ENCODE measurements at regions not wholly inside any gene's neighbourhood (a gene's known extent, or its start where the extent isn't known, plus 50 kb on each side); places are given as distances from the start of the nearest gene placed in this dataset.
"Not testable (repeated sequence)": the region's sequence is repeated elsewhere in the genome, so short reads cannot be mapped to it uniquely, and the experiment has no call there.

GRCh38 chr9:26142631-26143030 lies 464.4 kb upstream of the TUSC1 start:
- no peak for ATAC-seq

- no peak for ATAC-seq
These were observed 464.0 kb upstream of the TUSC1 start for GRCh38 chr9:26142201-26142600.

GRCh38 chr9:26133537-26133936 lies 455.3 kb upstream of the TUSC1 start:
- no peak for ATAC-seq

- no peak for ATAC-seq
These were observed 454.6 kb upstream of the TUSC1 start for GRCh38 chr9:26132746-26133312.

- no peak for ATAC-seq
These were observed 453.6 kb upstream of the TUSC1 start for GRCh38 chr9:26131886-26132285.

GRCh38 chr9:26129217-26129616 lies 451.0 kb upstream of the TUSC1 start:
- no peak for ATAC-seq

- no peak for ATAC-seq
These were observed 447.4 kb upstream of the TUSC1 start for GRCh38 chr9:26125693-26126092.

GRCh38 chr9:26116085-26116484 lies 437.8 kb upstream of the TUSC1 start:
- not testable (repeated sequence) for ATAC-seq

GRCh38 chr9:26112724-26113123 lies 434.5 kb upstream of the TUSC1 start:
- no peak for ATAC-seq

GRCh38 chr9:26086396-26086795 lies 408.2 kb upstream of the TUSC1 start:
- ATAC-seq = no peak

GRCh38 chr9:26081847-26082246 lies 403.6 kb upstream of the TUSC1 start:
- ATAC-seq = no peak

- no peak for ATAC-seq
These were observed 400.5 kb upstream of the TUSC1 start for GRCh38 chr9:26078706-26079105.

- no peak for ATAC-seq
These were observed 399.6 kb upstream of the TUSC1 start for GRCh38 chr9:26077860-26078259.

GRCh38 chr9:26067608-26068007 lies 389.4 kb upstream of the TUSC1 start:
- no peak for ATAC-seq

GRCh38 chr9:26066237-26066636 lies 388.0 kb upstream of the TUSC1 start:
- no peak for ATAC-seq

- ATAC-seq = no peak
These were observed 383.8 kb upstream of the TUSC1 start for GRCh38 chr9:26061948-26062575.

- no peak for ATAC-seq
These were observed 380.1 kb upstream of the TUSC1 start for GRCh38 chr9:26058111-26058895.

- ATAC-seq = no peak
These were observed 378.8 kb upstream of the TUSC1 start for GRCh38 chr9:26057050-26057449.

- no peak for ATAC-seq
These were observed 376.6 kb upstream of the TUSC1 start for GRCh38 chr9:26054600-26055520.

GRCh38 chr9:26053954-26054353 lies 375.7 kb upstream of the TUSC1 start:
- no peak for ATAC-seq

- no peak for ATAC-seq
These were observed 365.2 kb upstream of the TUSC1 start for GRCh38 chr9:26043431-26043830.

GRCh38 chr9:26034786-26035185 lies 356.5 kb upstream of the TUSC1 start:
- ATAC-seq = no peak

GRCh38 chr9:26033336-26033735 lies 355.1 kb upstream of the TUSC1 start:
- no peak for ATAC-seq

All from activated CD4-positive, CD25-positive, alpha-beta regulatory T cell treated with anti-CD3 and anti-CD28 coated beads, Interleukin-2, amount 50 U/mL, for 24 hours (primary cell).